K562 (cell line): ENCODE measurements at regions not wholly inside any gene's neighbourhood (a gene's known extent, or its start where the extent isn't known, plus 50 kb on each side); places are given as distances from the start of the nearest gene placed in this dataset.

ENCODE experiments used
- CBX2 ChIP-seq: fragments of 200-600 bp; sonication (generic); IDR thresholded peaks from one replicate; pipeline ENCODE4 v1.6.1; 2012; ENCODE audit warnings: mild to moderate bottlenecking, low read length, inconsistent platforms; ENCODE audit not compliant: insufficient read depth, poor library complexity, severe bottlenecking
- CTCF ChIP-seq, 3 experiments: IDR thresholded peaks in 2 of 3; conservative IDR thresholded peaks in 1 of 3; 2 replicates each; pipeline ENCODE4 v1.5.1; 2011 to 2012; ENCODE audit warnings: low read length in 3 of 3, mild to moderate bottlenecking in 3 of 3, control low read depth in 2 of 3, improper control_type of control experiment in 1 of 3, inconsistent platforms in 1 of 3, low read depth in 1 of 3, mixed read lengths in 1 of 3, moderate library complexity in 1 of 3; ENCODE audit not compliant: insufficient read depth in 2 of 3
- ETV5 ChIP-seq: sonication (generic); formaldehyde crosslinking; IDR thresholded peaks from 2 replicates; pipeline ENCODE4 v1.4.0; 2020; ENCODE audit warnings: low read depth, mild to moderate bottlenecking, missing genetic modification reagents
- HNRNPH1 ChIP-seq: fragments of 200-400 bp; formaldehyde crosslinking; optimal IDR thresholded peaks from 2 replicates; pipeline ENCODE3; 2017; ENCODE audit warnings: low read depth, mild to moderate bottlenecking, low read length, moderate library complexity
- MTA2 ChIP-seq: fragments of 450-650 bp; IDR thresholded peaks from 2 replicates; pipeline ENCODE4 v1.6.1; 2016; ENCODE audit warnings: low read depth
- TAL1 ChIP-seq: fragments of 450-650 bp; IDR thresholded peaks from 2 replicates; pipeline ENCODE4 v1.6.1; 2016; ENCODE audit warnings: mild to moderate bottlenecking
- ZNF274 ChIP-seq: IDR thresholded peaks from 2 replicates; pipeline ENCODE4 v1.6.1; 2011; ENCODE audit warnings: low read depth, mild to moderate bottlenecking, low read length, moderate library complexity, borderline replicate concordance
- TF ChIP-seq, protein P1 (sequence below): sonication (generic); formaldehyde crosslinking; IDR thresholded peaks from 2 replicates; pipeline ENCODE4 v1.8.0; 2023; ENCODE audit warnings: missing genetic modification reagents, mild to moderate bottlenecking, borderline replicate concordance
- TF ChIP-seq, protein P2 (sequence below): fragments of 450-650 bp; IDR thresholded peaks from 2 replicates; pipeline ENCODE4 v1.6.1; 2016; ENCODE audit warnings: low read depth

GRCh38 chr20:48120120-48120519 is 334.8 kb upstream of the SULF2 start:
- TF ChIP-seq TAL1 (no peak), CTCF (IDR thresholded peaks at IDR 0.05 in 2 of 3, conservative IDR thresholded peaks at IDR 0.05 in 1 of 3; ENCODE audit: insufficient read depth in 2 of 3, low read depth in 1 of 3, low read length in 3 of 3) (no peak), HNRNPH1 (no peak), ZNF274 (no peak), ETV5 (CRISPR knock-in tag) (no peak), MTA2 (no peak), CBX2 (no peak)
- TF ChIP-seq, protein P1, sequence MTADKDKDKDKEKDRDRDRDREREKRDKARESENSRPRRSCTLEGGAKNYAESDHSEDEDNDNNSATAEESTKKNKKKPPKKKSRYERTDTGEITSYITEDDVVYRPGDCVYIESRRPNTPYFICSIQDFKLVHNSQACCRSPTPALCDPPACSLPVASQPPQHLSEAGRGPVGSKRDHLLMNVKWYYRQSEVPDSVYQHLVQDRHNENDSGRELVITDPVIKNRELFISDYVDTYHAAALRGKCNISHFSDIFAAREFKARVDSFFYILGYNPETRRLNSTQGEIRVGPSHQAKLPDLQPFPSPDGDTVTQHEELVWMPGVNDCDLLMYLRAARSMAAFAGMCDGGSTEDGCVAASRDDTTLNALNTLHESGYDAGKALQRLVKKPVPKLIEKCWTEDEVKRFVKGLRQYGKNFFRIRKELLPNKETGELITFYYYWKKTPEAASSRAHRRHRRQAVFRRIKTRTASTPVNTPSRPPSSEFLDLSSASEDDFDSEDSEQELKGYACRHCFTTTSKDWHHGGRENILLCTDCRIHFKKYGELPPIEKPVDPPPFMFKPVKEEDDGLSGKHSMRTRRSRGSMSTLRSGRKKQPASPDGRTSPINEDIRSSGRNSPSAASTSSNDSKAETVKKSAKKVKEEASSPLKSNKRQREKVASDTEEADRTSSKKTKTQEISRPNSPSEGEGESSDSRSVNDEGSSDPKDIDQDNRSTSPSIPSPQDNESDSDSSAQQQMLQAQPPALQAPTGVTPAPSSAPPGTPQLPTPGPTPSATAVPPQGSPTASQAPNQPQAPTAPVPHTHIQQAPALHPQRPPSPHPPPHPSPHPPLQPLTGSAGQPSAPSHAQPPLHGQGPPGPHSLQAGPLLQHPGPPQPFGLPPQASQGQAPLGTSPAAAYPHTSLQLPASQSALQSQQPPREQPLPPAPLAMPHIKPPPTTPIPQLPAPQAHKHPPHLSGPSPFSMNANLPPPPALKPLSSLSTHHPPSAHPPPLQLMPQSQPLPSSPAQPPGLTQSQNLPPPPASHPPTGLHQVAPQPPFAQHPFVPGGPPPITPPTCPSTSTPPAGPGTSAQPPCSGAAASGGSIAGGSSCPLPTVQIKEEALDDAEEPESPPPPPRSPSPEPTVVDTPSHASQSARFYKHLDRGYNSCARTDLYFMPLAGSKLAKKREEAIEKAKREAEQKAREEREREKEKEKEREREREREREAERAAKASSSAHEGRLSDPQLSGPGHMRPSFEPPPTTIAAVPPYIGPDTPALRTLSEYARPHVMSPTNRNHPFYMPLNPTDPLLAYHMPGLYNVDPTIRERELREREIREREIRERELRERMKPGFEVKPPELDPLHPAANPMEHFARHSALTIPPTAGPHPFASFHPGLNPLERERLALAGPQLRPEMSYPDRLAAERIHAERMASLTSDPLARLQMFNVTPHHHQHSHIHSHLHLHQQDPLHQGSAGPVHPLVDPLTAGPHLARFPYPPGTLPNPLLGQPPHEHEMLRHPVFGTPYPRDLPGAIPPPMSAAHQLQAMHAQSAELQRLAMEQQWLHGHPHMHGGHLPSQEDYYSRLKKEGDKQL (CRISPR knock-in tag): no peak
- TF ChIP-seq, protein P2, sequence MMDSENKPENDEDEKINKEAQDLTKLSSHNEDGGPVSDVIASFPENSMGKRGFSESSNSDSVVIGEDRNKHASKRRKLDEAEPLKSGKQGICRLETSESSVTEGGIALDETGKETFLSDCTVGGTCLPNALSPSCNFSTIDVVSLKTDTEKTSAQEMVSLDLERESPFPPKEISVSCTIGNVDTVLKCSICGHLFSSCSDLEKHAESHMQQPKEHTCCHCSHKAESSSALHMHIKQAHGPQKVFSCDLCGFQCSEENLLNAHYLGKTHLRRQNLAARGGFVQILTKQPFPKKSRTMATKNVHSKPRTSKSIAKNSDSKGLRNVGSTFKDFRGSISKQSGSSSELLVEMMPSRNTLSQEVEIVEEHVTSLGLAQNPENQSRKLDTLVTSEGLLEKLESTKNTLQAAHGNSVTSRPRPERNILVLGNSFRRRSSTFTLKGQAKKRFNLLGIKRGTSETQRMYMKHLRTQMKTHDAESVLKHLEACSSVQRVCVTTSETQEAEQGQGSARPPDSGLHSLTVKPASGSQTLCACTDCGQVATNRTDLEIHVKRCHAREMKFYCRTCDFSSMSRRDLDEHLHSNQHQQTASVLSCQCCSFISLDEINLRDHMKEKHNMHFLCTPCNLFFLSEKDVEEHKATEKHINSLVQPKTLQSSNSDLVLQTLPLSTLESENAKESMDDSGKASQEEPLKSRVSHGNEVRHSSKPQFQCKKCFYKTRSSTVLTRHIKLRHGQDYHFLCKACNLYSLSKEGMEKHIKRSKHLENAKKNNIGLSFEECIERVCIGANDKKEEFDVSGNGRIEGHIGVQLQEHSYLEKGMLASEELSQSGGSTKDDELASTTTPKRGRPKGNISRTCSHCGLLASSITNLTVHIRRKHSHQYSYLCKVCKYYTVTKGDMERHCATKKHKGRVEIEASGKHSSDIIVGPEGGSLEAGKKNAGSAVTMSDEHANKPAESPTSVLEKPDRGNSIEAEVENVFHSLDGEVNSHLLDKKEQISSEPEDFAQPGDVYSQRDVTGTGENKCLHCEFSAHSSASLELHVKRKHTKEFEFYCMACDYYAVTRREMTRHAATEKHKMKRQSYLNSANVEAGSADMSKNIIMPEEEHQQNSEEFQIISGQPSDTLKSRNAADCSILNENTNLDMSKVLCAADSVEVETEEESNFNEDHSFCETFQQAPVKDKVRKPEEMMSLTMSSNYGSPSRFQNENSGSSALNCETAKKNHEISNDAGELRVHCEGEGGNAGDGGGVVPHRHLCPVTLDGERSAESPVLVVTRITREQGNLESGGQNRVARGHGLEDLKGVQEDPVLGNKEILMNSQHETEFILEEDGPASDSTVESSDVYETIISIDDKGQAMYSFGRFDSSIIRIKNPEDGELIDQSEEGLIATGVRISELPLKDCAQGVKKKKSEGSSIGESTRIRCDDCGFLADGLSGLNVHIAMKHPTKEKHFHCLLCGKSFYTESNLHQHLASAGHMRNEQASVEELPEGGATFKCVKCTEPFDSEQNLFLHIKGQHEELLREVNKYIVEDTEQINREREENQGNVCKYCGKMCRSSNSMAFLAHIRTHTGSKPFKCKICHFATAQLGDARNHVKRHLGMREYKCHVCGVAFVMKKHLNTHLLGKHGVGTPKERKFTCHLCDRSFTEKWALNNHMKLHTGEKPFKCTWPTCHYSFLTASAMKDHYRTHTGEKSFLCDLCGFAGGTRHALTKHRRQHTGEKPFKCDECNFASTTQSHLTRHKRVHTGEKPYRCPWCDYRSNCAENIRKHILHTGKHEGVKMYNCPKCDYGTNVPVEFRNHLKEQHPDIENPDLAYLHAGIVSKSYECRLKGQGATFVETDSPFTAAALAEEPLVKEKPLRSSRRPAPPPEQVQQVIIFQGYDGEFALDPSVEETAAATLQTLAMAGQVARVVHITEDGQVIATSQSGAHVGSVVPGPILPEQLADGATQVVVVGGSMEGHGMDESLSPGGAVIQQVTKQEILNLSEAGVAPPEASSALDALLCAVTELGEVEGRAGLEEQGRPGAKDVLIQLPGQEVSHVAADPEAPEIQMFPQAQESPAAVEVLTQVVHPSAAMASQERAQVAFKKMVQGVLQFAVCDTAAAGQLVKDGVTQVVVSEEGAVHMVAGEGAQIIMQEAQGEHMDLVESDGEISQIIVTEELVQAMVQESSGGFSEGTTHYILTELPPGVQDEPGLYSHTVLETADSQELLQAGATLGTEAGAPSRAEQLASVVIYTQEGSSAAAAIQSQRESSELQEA: no peak
